A549 (cell line): ENCODE measurements at regions not wholly inside any gene's neighbourhood (a gene's known extent, or its start where the extent isn't known, plus 50 kb on each side); places are given as distances from the start of the nearest gene placed in this dataset.

Source experiments
- BHLHE40 ChIP-seq: IDR thresholded peaks from 2 replicates; pipeline ENCODE4 v1.6.1; 2012; ENCODE audit warnings: low read depth, low read length, inconsistent platforms
- CHD2 ChIP-seq: fragments of 150-350 bp; IDR thresholded peaks from 2 replicates; pipeline ENCODE4 v1.6.1; 2014; ENCODE audit warnings: low read length; ENCODE audit not compliant: partially characterized antibody
- CTCF ChIP-seq: fragments of >200 bp; sonication (Bioruptor Twin); formaldehyde crosslinking; IDR thresholded peaks from 3 replicates; pipeline ENCODE4 v1.5.1; 2016
- ESRRA ChIP-seq: fragments of 150-350 bp; IDR thresholded peaks from 2 replicates; pipeline ENCODE4 v1.6.1; 2014; ENCODE audit warnings: mild to moderate bottlenecking, low read length, borderline replicate concordance
- HOXB13 ChIP-seq: fragments of 250-450 bp; sonication (Bioruptor Pico); IDR thresholded peaks from 2 replicates; pipeline ENCODE4 v1.5.0; 2020; ENCODE audit warnings: low read depth, mild to moderate bottlenecking, moderate library complexity
- JUNB ChIP-seq: fragments of >200 bp; sonication (Bioruptor Twin); formaldehyde crosslinking; IDR thresholded peaks from 2 replicates; pipeline ENCODE4 v1.6.1; 2016
- KDM1A ChIP-seq: fragments of 200-600 bp; sonication (generic); IDR thresholded peaks from 2 replicates; pipeline ENCODE4 v1.6.1; 2016; ENCODE audit warnings: low read depth, mild to moderate bottlenecking
- MAZ ChIP-seq: fragments of 150-350 bp; IDR thresholded peaks from 2 replicates; pipeline ENCODE4 v1.6.1; 2014; ENCODE audit warnings: antibody characterized with exemption, low read depth, low read length, borderline replicate concordance
- POLR2A ChIP-seq: IDR thresholded peaks from 2 replicates; pipeline ENCODE4 v1.6.1; 2012; ENCODE audit warnings: mild to moderate bottlenecking, low read length

- no peak for TF ChIP-seq CTCF
- no peak for TF ChIP-seq KDM1A
- TF ChIP-seq MAZ: no peak
- no peak for TF ChIP-seq JUNB
- no peak for TF ChIP-seq CHD2
- no peak for TF ChIP-seq HOXB13 (CRISPR knock-in tag)
- no peak for TF ChIP-seq ESRRA
- TF ChIP-seq BHLHE40: no peak
- no peak for TF ChIP-seq POLR2A
Observed at GRCh38 chr22:47694536-47695130, 932.2 kb downstream of the TBC1D22A start.
